Type B pancreatic cell (in vitro differentiated cells): ENCODE measurements at regions not wholly inside any gene's neighbourhood (a gene's known extent, or its start where the extent isn't known, plus 50 kb on each side); places are given as distances from the start of the nearest gene placed in this dataset.
A peak's percentile ranks its signal among the peaks of the same experiment; 100 is the strongest.

ENCODE experiments used
- DNase-seq: peaks from one replicate; pipeline ENCODE4 v3.0.0; 2021; ENCODE audit warnings: mixed read lengths; ENCODE audit not compliant: unreplicated experiment; ENCODE audit errors: extremely low spot score
- H3K27ac Mint-ChIP-seq: 2 replicates; pipeline ENCODE4 v1.8.0; 2021; ENCODE audit warnings: mild to moderate bottlenecking, mixed read lengths
- H3K27me3 Mint-ChIP-seq: 2 replicates; pipeline ENCODE4 v1.8.0; 2021; ENCODE audit warnings: mixed read lengths
- H3K36me3 Mint-ChIP-seq: 2 replicates; pipeline ENCODE4 v1.8.0; 2021; ENCODE audit warnings: mixed read lengths
- H3K4me1 Mint-ChIP-seq: one replicate; pipeline ENCODE4 v1.8.0; 2021; ENCODE audit warnings: mixed read lengths; ENCODE audit not compliant: unreplicated experiment
- H3K4me3 Mint-ChIP-seq: 2 replicates; pipeline ENCODE4 v1.8.0; 2021; ENCODE audit warnings: mild to moderate bottlenecking, mixed read lengths
- H3K9me3 Mint-ChIP-seq: 2 replicates; pipeline ENCODE4 v1.8.0; 2021; ENCODE audit warnings: mixed read lengths
- TF ChIP-seq, protein P1 (sequence below): fragments of 200-600 bp; sonication (generic); conservative IDR thresholded peaks from 2 replicates; pipeline ENCODE4 v1.5.0; 2021; ENCODE audit warnings: antibody characterized with exemption, mild to moderate bottlenecking

DNA sequence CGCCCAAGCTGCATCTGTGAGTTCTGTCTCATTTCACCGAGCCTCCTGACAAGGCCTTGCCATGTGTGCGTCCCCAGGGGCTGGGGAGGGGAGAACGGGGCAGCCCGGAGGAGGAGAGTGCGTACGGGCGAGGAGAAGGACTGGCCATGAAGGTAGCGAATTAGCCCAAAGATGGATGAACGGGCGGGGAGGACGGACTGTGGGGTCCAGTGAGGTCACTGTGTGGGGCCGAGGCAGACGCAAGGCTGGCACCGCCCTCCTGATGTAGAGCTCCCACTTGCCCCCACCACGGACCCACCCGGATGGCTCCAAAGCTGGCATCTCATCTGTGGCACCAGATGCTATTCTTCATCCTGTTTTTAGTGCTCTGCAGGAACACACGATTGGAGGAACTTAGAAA lies 330.4 kb downstream of the AJAP1 start:
- Mint-ChIP-seq H3K27me3 (peaks cover 32% of the 10 kb centered on the region), H3K27ac (no peak overlapping the region), H3K36me3 (no peaks in the 10 kb centered on the region), H3K4me3 (no peak overlapping the region), H3K9me3 (no peaks in the 10 kb centered on the region), H3K4me1 (peaks cover 5% of the 10 kb centered on the region)
- DNase-seq: no peak
- TF ChIP-seq, protein P1, sequence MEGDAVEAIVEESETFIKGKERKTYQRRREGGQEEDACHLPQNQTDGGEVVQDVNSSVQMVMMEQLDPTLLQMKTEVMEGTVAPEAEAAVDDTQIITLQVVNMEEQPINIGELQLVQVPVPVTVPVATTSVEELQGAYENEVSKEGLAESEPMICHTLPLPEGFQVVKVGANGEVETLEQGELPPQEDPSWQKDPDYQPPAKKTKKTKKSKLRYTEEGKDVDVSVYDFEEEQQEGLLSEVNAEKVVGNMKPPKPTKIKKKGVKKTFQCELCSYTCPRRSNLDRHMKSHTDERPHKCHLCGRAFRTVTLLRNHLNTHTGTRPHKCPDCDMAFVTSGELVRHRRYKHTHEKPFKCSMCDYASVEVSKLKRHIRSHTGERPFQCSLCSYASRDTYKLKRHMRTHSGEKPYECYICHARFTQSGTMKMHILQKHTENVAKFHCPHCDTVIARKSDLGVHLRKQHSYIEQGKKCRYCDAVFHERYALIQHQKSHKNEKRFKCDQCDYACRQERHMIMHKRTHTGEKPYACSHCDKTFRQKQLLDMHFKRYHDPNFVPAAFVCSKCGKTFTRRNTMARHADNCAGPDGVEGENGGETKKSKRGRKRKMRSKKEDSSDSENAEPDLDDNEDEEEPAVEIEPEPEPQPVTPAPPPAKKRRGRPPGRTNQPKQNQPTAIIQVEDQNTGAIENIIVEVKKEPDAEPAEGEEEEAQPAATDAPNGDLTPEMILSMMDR: no peak

DNA sequence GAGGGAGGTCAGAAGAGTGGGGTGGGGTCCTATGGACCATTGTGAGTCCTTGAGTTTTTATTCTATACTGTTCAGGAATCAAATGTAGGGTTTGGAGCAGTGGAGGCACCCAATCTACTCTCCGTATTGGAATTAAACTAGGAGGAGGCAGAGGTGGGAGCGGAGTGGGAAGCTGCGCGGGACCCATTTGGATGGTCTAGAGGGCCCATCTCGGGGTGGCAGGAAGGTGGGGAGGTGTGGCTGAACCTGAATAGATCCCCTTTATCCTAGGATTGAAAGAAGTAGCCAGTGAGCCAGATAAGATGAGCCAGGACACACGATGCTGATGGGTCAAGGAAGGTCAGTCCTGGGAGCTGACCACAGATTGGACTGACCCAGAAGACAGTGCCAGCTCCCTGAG lies 325.8 kb downstream of the AJAP1 start:
- no peaks in the 10 kb centered on the region for H3K36me3 Mint-ChIP-seq
- peaks cover 40% of the 10 kb centered on the region for H3K27me3 Mint-ChIP-seq
- H3K27ac Mint-ChIP-seq: no peak overlapping the region
- H3K4me1 Mint-ChIP-seq: no peaks in the 10 kb centered on the region
- no peak for DNase-seq
- TF ChIP-seq, protein P1: no peak
- no peak overlapping the region for H3K4me3 Mint-ChIP-seq
- H3K9me3 Mint-ChIP-seq: no peaks in the 10 kb centered on the region

DNA sequence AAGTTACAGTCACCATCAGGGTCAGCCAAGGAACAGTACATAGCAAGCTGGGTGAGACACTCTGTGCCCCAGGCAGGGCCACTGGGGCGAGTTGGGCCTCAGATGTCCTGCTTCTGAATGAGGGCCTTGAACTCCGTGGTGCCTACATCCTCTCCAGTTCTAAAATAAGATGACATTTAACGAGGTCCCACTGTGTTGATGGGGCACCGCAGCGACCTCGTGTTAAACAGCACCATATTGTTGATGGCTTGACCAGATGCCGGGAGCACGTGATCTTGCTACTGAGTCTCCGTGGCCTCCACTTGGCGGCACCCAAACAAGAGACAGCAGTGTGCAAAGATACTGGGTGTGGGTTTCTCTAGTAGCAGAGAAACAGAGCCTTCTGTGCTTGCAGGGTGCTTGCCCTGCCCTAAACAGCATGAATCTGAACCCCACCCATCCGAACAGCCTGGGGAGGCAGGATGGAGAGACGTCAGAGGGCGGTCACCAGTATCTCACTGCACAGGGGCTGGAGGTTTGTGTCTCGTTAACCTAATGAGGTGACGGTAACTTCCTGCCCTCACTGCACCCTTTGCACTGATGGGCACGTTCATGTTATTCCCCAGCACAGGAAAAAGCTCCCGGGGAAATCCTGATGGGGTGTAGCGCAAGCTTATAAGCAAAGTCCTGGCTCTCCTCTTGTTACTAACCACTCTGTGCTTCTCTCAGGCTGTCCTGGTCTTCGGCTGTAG lies 324.4 kb downstream of the AJAP1 start:
- no peak overlapping the region for H3K27ac Mint-ChIP-seq
- H3K4me1 Mint-ChIP-seq: no peaks in the 10 kb centered on the region
- no peaks in the 10 kb centered on the region for H3K9me3 Mint-ChIP-seq

GRCh38 chr1:4977701-4978100 lies 323.3 kb downstream of the AJAP1 start:
- H3K4me3 Mint-ChIP-seq: no peak overlapping the region
- H3K9me3 Mint-ChIP-seq: no peaks in the 10 kb centered on the region
- DNase-seq: no peak
- no peaks in the 10 kb centered on the region for H3K4me1 Mint-ChIP-seq
- H3K27ac Mint-ChIP-seq: no peak overlapping the region
- H3K36me3 Mint-ChIP-seq: no peaks in the 10 kb centered on the region
- TF ChIP-seq, protein P1: no peak
- H3K27me3 Mint-ChIP-seq: peaks cover 41% of the 10 kb centered on the region

More for the DNA sequence above, 324.4 kb downstream of the AJAP1 start:
- DNase-seq: no peak
- Mint-ChIP-seq H3K4me3 (no peak overlapping the region), H3K27me3 (peaks cover 45% of the 10 kb centered on the region), H3K36me3 (no peaks in the 10 kb centered on the region)
- TF ChIP-seq, protein P1: no peak

- Mint-ChIP-seq H3K27me3 (peaks cover 41% of the 10 kb centered on the region), H3K36me3 (no peaks in the 10 kb centered on the region), H3K27ac (no peak overlapping the region), H3K4me1 (no peaks in the 10 kb centered on the region), H3K9me3 (no peaks in the 10 kb centered on the region), H3K4me3 (no peak overlapping the region)
- peak; percentile 37 for DNase-seq
- TF ChIP-seq, protein P1: no peak
Measured at GRCh38 chr1:4976859-4977440, 322.5 kb downstream of the AJAP1 start.
